Lower leg skin (tissue), 4 donors: ENCODE measurements at regions not wholly inside any gene's neighbourhood (a gene's known extent, or its start where the extent isn't known, plus 50 kb on each side); places are given as distances from the start of the nearest gene placed in this dataset.

Source experiments
- DNase-seq, 2 donors: peaks; one replicate each; pipeline ENCODE4 v3.0.0-alpha.2; 2019; ENCODE audit warnings: low spot score in 2 of 2
- H3K4me3 ChIP-seq: fragments of 200-600 bp; sonication (generic); 2 replicates; pipeline ENCODE4 v1.5.1; 2017; ENCODE audit warnings: mild to moderate bottlenecking, low read depth; ENCODE audit not compliant: poor library complexity, severe bottlenecking
- POLR2A ChIP-seq, 2 donors: fragments of 450-650 bp; IDR thresholded peaks; one replicate each; pipeline ENCODE4 v1.6.1; 2016 to 2017; ENCODE audit warnings: antibody characterized with exemption in 2 of 2, mild to moderate bottlenecking in 1 of 2, moderate library complexity in 1 of 2
- WGBS, 2 donors: methylation state at CpG; one replicate each; pipeline ENCODE4 v1.1.5; 2018; 5-methylcytosine and 5-hydroxymethylcytosine counted together
- intact Hi-C: fragments of 100-400 bp; cut with DNase I; formaldehyde crosslinking; loops from one replicate; pipeline ENCODE4 v1.15.0; 2023; ENCODE audit warnings: low total_unique reads
- TF ChIP-seq, protein P1 (sequence below), 3 donors: fragments of 450-650 bp; IDR thresholded peaks; one replicate each; pipeline ENCODE4 v1.5.1; 2016; ENCODE audit warnings: antibody characterized with exemption in 3 of 3, mild to moderate bottlenecking in 3 of 3, moderate library complexity in 2 of 3

GRCh38 chr3:24060055-24060454 lies 115.0 kb downstream of the NR1D2 start:
- no peak overlapping the region for H3K4me3 ChIP-seq
- TF ChIP-seq, protein P1, sequence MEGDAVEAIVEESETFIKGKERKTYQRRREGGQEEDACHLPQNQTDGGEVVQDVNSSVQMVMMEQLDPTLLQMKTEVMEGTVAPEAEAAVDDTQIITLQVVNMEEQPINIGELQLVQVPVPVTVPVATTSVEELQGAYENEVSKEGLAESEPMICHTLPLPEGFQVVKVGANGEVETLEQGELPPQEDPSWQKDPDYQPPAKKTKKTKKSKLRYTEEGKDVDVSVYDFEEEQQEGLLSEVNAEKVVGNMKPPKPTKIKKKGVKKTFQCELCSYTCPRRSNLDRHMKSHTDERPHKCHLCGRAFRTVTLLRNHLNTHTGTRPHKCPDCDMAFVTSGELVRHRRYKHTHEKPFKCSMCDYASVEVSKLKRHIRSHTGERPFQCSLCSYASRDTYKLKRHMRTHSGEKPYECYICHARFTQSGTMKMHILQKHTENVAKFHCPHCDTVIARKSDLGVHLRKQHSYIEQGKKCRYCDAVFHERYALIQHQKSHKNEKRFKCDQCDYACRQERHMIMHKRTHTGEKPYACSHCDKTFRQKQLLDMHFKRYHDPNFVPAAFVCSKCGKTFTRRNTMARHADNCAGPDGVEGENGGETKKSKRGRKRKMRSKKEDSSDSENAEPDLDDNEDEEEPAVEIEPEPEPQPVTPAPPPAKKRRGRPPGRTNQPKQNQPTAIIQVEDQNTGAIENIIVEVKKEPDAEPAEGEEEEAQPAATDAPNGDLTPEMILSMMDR (IDR thresholded peaks at IDR 0.05): no peak
- TF ChIP-seq POLR2A (IDR thresholded peaks at IDR 0.05): no peak
- 27 to 29% methylated on average over 3 of the region's 3 CpGs for WGBS, 2 donors
- intact Hi-C loops: no loop called here
- no peak for DNase-seq

GRCh38 chr3:24062916-24063315 lies 117.8 kb downstream of the NR1D2 start:
- DNase-seq: no peak
- intact Hi-C loops: no loop called here
- 54 to 57% methylated on average over 3 of the region's 3 CpGs for WGBS, 2 donors
- H3K4me3 ChIP-seq: no peak overlapping the region
- TF ChIP-seq, protein P1 (IDR thresholded peaks at IDR 0.05): no peak
- no peak for TF ChIP-seq POLR2A (IDR thresholded peaks at IDR 0.05)
